CD14-positive monocyte (primary cell): ENCODE measurements at regions not wholly inside any gene's neighbourhood (a gene's known extent, or its start where the extent isn't known, plus 50 kb on each side); places are given as distances from the start of the nearest gene placed in this dataset.

Source experiments
- DNase-seq, 3 donors: peaks; one replicate each; pipeline ENCODE4 v3.0.0-alpha.2; 2011 to 2022
- H2AFZ ChIP-seq: 2 replicates; pipeline ENCODE4 v1.6.0; 2012; ENCODE audit warnings: mild to moderate bottlenecking, low read depth, low read length, inconsistent platforms; ENCODE audit not compliant: insufficient read depth, poor library complexity, severe bottlenecking
- H3K27ac ChIP-seq, 2 donors: 1 replicate in 1 of 2; 2 replicates in 1 of 2; pipeline ENCODE4 v1.5.1; 2012 to 2013; ENCODE audit warnings: low read length in 2 of 2, control low read depth in 1 of 2, inconsistent platforms in 1 of 2, low read depth in 1 of 2, mild to moderate bottlenecking in 1 of 2
- H3K27me3 ChIP-seq, 2 donors: one replicate each; pipeline versions ENCODE4 v1.6.0 to v1.6.1; 2011 to 2013; ENCODE audit warnings: low read length in 2 of 2; ENCODE audit not compliant: control insufficient read depth in 2 of 2, insufficient read depth in 2 of 2
- H3K36me3 ChIP-seq, 2 donors: replicated peaks in 1 of 2; 1 replicate in 1 of 2; 2 replicates in 1 of 2; pipeline versions ENCODE4 v1.5.1 to v1.6.1; 2012 to 2013; ENCODE audit warnings: low read length in 2 of 2, control low read depth in 1 of 2, inconsistent platforms in 1 of 2, mild to moderate bottlenecking in 1 of 2; ENCODE audit not compliant: insufficient read depth in 2 of 2, control insufficient read depth in 1 of 2
- H3K4me1 ChIP-seq, 2 donors: 1 replicate in 1 of 2; 2 replicates in 1 of 2; pipeline versions ENCODE4 v1.5.1 to v1.6.1; 2012 to 2013; ENCODE audit warnings: low read length in 2 of 2, control low read depth in 1 of 2, inconsistent platforms in 1 of 2, mild to moderate bottlenecking in 1 of 2, moderate library complexity in 1 of 2; ENCODE audit not compliant: insufficient read depth in 2 of 2, control insufficient read depth in 1 of 2
- H3K4me2 ChIP-seq: replicated peaks from 2 replicates; pipeline ENCODE3; 2012; ENCODE audit warnings: low read length, moderate library complexity, mild to moderate bottlenecking; ENCODE audit not compliant: poor library complexity, severe bottlenecking; ENCODE audit errors: extremely low read depth
- H3K4me3 ChIP-seq, 3 experiments: fragments of 200-600 bp in 1 of 3; sonication (generic) in 1 of 3; replicated peaks in 1 of 3; 1 replicate in 2 of 3; 2 replicates in 1 of 3; pipeline ENCODE4 v1.5.1; 2011 to 2013; ENCODE audit warnings: low read length in 3 of 3, mild to moderate bottlenecking in 3 of 3, control low read depth in 2 of 3, low read depth in 2 of 3, inconsistent platforms in 1 of 3, moderate library complexity in 1 of 3
- H3K79me2 ChIP-seq: 2 replicates; pipeline ENCODE4 v1.6.0; 2012; ENCODE audit warnings: mild to moderate bottlenecking, control low read depth, inconsistent platforms, low read length, moderate library complexity; ENCODE audit not compliant: insufficient read depth
- H3K9ac ChIP-seq: 2 replicates; pipeline ENCODE4 v1.6.0; 2017; ENCODE audit warnings: low read length, mild to moderate bottlenecking; ENCODE audit not compliant: insufficient read depth, poor library complexity, severe bottlenecking
- H3K9me3 ChIP-seq, 2 donors: replicated peaks in 1 of 2; 1 replicate in 1 of 2; 2 replicates in 1 of 2; pipeline versions ENCODE4 v1.5.1 to v1.6.1; 2012 to 2013; ENCODE audit warnings: low read length in 2 of 2, control low read depth in 1 of 2; ENCODE audit not compliant: control insufficient read depth in 1 of 2, insufficient read depth in 1 of 2
- H4K20me1 ChIP-seq: 2 replicates; pipeline ENCODE4 v1.6.0; 2012; ENCODE audit warnings: mild to moderate bottlenecking, low read length, control low read depth, moderate library complexity; ENCODE audit not compliant: insufficient read depth
- H3K27ac Mint-ChIP-seq, 7 donors: one replicate each; pipeline ENCODE4 v1.8.0; 2020; ENCODE audit warnings: mild to moderate bottlenecking in 7 of 7, mixed read lengths in 7 of 7, moderate library complexity in 6 of 7, inconsistent platforms in 2 of 7
- H3K27me3 Mint-ChIP-seq, 3 donors: one replicate each; pipeline ENCODE4 v1.8.0; 2021 to 2022; ENCODE audit warnings: low read depth in 3 of 3, mild to moderate bottlenecking in 3 of 3, mixed read lengths in 3 of 3, moderate library complexity in 3 of 3, inconsistent platforms in 1 of 3
- H3K36me3 Mint-ChIP-seq, 2 donors: one replicate each; pipeline ENCODE4 v1.8.0; 2020; ENCODE audit warnings: mixed read lengths in 2 of 2, inconsistent platforms in 1 of 2, mild to moderate bottlenecking in 1 of 2
- H3K4me1 Mint-ChIP-seq: one replicate; pipeline ENCODE4 v1.8.0; 2020; ENCODE audit warnings: mild to moderate bottlenecking, mixed read lengths
- H3K4me3 Mint-ChIP-seq, 2 donors: one replicate each; pipeline ENCODE4 v1.8.0; 2020; ENCODE audit warnings: mild to moderate bottlenecking in 2 of 2, mixed read lengths in 2 of 2, moderate library complexity in 1 of 2
- H3K9me3 Mint-ChIP-seq, 7 donors: one replicate each; pipeline ENCODE4 v1.8.0; 2020 to 2022; ENCODE audit warnings: mixed read lengths in 7 of 7, mild to moderate bottlenecking in 6 of 7, moderate library complexity in 6 of 7, inconsistent platforms in 2 of 7
- WGBS: methylation state at CpG from one replicate; pipeline ENCODE4 v1.1.5; 2013; ENCODE audit warnings: missing lambda C conversion rate; ENCODE audit not compliant: insufficient coverage; 5-methylcytosine and 5-hydroxymethylcytosine counted together
- intact Hi-C, 2 donors: fragments of 100-400 bp; cut with micrococcal nuclease; formaldehyde crosslinking; loops; one replicate each; pipeline versions ENCODE4 v1.15.0 to v1.15.1; 2023
- TF ChIP-seq, protein P1 (sequence below): fragments of 200-600 bp; IDR thresholded peaks from one replicate; pipeline ENCODE4 v1.8.0; 2022; ENCODE audit warnings: antibody characterized with exemption, mild to moderate bottlenecking

DNA sequence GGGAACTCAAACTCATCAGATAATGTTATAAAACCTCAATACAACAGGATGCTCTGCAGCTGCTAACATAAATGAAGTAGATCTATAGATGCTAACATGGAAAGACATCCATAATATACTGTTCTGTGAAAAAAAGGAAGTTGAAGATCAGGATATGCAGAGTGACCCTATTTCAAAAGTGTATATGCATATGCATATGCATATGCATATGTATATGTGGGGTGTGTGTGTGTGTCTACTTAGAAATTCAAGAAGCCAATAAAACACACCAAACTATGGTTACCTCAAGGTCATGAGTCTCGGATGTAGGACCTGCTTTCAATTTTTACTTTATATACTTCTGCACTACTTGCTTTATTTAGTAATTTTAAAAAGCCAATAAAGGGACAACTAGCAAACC lies 125.6 kb downstream of the ABHD5 start:
- no peak overlapping the region for H3K9ac ChIP-seq
- TF ChIP-seq, protein P1, sequence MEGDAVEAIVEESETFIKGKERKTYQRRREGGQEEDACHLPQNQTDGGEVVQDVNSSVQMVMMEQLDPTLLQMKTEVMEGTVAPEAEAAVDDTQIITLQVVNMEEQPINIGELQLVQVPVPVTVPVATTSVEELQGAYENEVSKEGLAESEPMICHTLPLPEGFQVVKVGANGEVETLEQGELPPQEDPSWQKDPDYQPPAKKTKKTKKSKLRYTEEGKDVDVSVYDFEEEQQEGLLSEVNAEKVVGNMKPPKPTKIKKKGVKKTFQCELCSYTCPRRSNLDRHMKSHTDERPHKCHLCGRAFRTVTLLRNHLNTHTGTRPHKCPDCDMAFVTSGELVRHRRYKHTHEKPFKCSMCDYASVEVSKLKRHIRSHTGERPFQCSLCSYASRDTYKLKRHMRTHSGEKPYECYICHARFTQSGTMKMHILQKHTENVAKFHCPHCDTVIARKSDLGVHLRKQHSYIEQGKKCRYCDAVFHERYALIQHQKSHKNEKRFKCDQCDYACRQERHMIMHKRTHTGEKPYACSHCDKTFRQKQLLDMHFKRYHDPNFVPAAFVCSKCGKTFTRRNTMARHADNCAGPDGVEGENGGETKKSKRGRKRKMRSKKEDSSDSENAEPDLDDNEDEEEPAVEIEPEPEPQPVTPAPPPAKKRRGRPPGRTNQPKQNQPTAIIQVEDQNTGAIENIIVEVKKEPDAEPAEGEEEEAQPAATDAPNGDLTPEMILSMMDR = no peak
- no peak overlapping the region for H3K27ac Mint-ChIP-seq
- peaks cover 0 to 2% (median 0%) of the 10 kb centered on the region in 3 donors for H3K27me3 Mint-ChIP-seq
- H4K20me1 ChIP-seq = no peaks in the 10 kb centered on the region
- no peaks in the 10 kb centered on the region for H3K27me3 ChIP-seq
- DNase-seq = no peak
- no peaks in the 10 kb centered on the region for H3K36me3 Mint-ChIP-seq
- no peak overlapping the region for H3K4me2 ChIP-seq
- no peaks in the 10 kb centered on the region for H3K9me3 ChIP-seq
- no peak overlapping the region for H3K4me3 Mint-ChIP-seq
- H3K27ac ChIP-seq = no peak overlapping the region
- H3K9me3 Mint-ChIP-seq = peaks cover 0 to 4% (median 0%) of the 10 kb centered on the region in 7 donors
- intact Hi-C loops = no loop called here
- H3K4me1 Mint-ChIP-seq = no peaks in the 10 kb centered on the region
- H2AFZ ChIP-seq = no peak overlapping the region
- H3K79me2 ChIP-seq = no peaks in the 10 kb centered on the region
- H3K4me3 ChIP-seq = no peak overlapping the region
- H3K4me1 ChIP-seq = no peaks in the 10 kb centered on the region
- H3K36me3 ChIP-seq = no peaks in the 10 kb centered on the region
- WGBS = no CpG with 5 or more reads among the region's 1 CpG

DNA sequence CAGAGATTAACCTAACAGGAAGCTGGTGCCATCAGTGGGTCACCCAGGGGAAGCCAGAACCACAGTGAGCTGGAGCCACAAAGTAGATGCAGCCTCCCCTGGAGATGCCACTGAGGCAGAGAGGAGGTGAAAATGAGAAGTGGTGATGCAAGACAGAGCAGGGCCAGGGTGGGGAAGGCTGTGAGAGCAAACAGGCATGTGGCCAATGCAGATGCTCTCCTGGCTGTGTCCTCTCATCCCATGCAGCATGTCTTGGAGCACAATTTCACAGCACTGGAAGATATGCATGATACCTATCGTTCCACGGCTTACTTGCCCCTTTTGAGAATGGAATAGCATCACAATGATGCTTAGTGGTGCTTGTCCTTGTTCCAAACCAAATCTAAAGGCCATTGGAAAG lies 126.3 kb downstream of the ABHD5 start:
- H3K4me3 ChIP-seq = no peak overlapping the region
- H3K27me3 Mint-ChIP-seq = peaks cover 0 to 2% (median 0%) of the 10 kb centered on the region in 3 donors
- no peak overlapping the region for H2AFZ ChIP-seq
- no peak overlapping the region for H3K9ac ChIP-seq
- intact Hi-C loops = no loop called here
- WGBS = no CpG with 5 or more reads among the region's 2 CpGs
- H3K27ac Mint-ChIP-seq = no peak overlapping the region
- no peaks in the 10 kb centered on the region for H3K4me1 ChIP-seq
- no peak overlapping the region for H3K4me3 Mint-ChIP-seq
- H3K9me3 Mint-ChIP-seq = peaks cover 0 to 4% (median 0%) of the 10 kb centered on the region in 7 donors
- no peaks in the 10 kb centered on the region for H3K4me1 Mint-ChIP-seq
- DNase-seq = no peak
- no peak overlapping the region for H3K27ac ChIP-seq
- TF ChIP-seq, protein P1 = no peak
- H3K36me3 ChIP-seq = no peaks in the 10 kb centered on the region
- no peaks in the 10 kb centered on the region for H3K9me3 ChIP-seq
- H3K4me2 ChIP-seq = no peak overlapping the region
- H3K27me3 ChIP-seq = no peaks in the 10 kb centered on the region
- no peaks in the 10 kb centered on the region for H3K79me2 ChIP-seq
- H3K36me3 Mint-ChIP-seq = no peaks in the 10 kb centered on the region
- no peaks in the 10 kb centered on the region for H4K20me1 ChIP-seq
